ENCODE measurements at regions not wholly inside any gene's neighbourhood (a gene's known extent, or its start where the extent isn't known, plus 50 kb on each side); places are given as distances from the start of the nearest gene placed in this dataset.

DNA sequence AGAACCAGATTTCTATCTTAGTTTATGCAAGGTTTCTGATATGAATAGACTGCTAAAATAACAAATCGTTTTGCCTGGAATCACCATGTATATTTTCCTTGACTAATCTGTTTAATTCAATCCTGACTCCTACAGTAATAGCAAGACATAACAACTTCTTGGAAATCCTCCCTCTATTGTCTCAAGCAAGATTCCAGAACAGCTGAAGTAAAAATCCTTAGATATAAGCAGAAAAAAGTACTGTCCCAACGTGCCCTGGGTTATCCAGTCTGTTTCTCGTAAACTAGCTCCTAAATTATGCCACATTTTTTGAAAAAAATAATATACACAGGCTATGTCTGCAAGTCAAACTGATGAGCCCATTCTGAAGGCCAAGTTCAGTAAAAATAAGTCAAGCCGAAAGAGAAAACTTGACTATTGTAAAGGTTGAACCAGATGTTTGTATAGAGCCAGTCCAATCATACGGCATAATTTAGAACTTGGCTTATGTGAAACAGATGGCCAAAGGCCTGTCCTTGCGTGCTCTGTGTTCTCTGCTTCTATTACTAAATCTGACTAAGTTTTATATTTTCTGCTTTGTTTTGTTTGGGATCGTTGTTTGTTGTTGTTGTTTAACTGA lies 341.6 kb upstream of the NRSN1 start:
- TF ChIP-seq, protein P1, sequence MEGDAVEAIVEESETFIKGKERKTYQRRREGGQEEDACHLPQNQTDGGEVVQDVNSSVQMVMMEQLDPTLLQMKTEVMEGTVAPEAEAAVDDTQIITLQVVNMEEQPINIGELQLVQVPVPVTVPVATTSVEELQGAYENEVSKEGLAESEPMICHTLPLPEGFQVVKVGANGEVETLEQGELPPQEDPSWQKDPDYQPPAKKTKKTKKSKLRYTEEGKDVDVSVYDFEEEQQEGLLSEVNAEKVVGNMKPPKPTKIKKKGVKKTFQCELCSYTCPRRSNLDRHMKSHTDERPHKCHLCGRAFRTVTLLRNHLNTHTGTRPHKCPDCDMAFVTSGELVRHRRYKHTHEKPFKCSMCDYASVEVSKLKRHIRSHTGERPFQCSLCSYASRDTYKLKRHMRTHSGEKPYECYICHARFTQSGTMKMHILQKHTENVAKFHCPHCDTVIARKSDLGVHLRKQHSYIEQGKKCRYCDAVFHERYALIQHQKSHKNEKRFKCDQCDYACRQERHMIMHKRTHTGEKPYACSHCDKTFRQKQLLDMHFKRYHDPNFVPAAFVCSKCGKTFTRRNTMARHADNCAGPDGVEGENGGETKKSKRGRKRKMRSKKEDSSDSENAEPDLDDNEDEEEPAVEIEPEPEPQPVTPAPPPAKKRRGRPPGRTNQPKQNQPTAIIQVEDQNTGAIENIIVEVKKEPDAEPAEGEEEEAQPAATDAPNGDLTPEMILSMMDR (IDR thresholded peaks at IDR 0.05): no peak
- TF ChIP-seq POLR2A (IDR thresholded peaks at IDR 0.05): no peak
